Colon (tissue), 2 donors: ENCODE measurements at regions not wholly inside any gene's neighbourhood (a gene's known extent, or its start where the extent isn't known, plus 50 kb on each side); places are given as distances from the start of the nearest gene placed in this dataset.

Experiments used
- FAIRE-seq: peaks from 2 replicates; lab custom pipeline; 2012; peaks lifted over from hg19 to GRCh38; lab: Jason Lieb, UNC
- donor health status: control.
- donor health status: control.

DNA sequence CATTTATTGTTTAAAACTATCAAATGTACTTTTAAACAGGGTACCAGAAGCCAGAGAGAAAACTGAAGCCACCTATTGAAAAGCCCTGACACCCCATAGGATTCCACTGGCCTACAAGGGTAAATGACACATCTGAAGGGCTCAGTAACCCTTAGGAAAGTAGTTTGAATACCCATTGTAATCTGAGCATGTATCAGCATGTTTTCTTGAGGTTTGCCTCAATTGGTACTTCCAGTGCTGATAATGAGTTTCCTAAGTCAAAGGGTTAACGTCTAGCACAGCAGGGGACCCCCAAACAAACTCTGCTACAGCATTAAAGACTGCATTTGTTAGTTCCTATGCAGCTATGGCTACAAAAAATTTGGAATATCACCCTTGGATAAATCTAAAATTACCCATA lies 657.1 kb downstream of the NR2F1-AS1 start:
- FAIRE-seq: no peak

DNA sequence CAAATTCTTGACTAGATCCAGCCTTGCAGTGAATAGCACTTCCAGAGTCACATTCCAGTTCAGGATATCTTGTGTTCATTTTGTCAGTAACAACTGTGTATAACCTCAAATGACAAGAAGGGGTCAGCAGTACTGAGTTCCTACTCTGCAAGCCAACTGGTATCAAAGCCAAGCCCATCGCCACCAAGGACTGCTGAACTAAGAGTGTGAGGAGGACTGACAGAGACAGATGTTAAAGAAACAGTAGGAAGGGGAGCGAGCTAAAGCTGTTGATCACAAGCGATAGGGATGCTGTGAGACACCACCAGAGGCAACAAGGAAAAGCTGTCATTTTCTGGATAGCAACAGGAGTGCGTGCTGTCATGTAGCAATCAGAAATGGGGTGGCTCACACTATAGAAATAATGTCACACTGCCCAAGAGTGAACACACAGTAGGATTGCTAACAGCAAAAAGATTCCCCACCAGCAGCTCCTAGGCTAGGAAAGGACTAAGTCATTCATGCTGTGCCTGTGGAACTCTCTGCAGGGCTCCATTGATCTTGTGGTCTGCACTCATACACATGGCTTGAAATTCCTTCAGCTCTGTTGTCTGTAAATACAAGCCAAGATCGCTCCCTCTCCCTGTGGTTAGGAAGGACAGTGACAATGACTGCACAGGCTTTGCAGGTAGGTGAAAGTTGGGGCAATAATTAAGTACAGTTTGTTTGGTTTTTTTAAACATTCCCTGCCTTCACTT lies 658.6 kb downstream of the NR2F1-AS1 start:
- no peak for FAIRE-seq

DNA sequence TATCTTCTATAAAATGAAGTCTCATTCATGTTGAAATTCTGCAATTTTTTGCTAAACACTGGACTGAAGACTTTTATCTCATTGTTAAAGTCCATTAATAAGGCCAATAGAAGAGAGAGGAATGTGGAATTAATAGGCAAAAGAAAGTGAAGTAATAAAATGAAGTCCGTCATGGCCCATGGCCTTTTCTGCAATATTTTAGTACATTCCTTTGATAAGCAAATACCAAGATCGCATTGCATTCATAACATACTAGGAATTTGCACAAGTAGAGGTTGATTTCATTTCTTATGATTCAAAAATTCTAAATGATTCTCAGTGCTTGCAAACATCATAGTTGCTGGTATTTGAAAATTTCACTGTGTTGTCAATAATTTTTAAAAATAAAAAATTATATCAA lies 664.0 kb downstream of the NR2F1-AS1 start:
- FAIRE-seq: no peak

DNA sequence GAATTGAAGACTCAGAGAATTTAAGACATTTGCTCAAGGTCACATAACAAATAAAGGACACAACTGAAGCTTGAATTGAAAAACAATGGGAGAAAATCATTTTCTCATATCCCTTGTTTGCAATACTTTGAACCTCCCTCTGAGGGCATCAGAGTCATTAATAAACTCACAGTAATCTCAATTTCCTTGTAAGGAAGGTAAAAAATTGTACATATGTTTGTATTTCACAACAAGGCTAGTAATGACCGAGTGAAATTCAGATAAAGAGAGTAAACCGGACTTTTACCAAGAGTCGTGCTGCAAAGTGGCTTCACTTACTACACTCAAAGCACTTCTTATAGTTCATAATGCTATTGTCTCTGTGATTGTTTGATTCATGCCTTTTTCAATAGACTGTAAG lies 665.0 kb downstream of the NR2F1-AS1 start:
- no peak for FAIRE-seq

DNA sequence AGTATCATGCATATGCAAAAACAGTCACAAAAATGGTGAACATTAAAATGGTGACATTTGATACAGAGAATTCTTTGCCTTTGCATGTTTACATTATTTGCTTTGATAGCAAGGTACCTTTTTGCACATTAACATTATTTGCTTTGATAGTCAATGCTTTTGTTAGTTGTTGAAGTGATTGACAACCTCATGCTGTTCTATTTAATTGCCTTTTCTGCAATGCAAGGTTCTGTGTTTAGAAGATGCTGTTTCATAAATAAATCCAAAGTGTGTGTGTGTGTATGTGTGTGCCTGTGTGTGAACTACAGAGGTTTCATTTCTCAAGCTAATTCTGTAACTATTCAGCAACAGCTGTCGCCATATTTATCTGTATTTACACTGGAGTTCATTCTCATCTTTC lies 668.7 kb downstream of the NR2F1-AS1 start:
- no peak for FAIRE-seq

DNA sequence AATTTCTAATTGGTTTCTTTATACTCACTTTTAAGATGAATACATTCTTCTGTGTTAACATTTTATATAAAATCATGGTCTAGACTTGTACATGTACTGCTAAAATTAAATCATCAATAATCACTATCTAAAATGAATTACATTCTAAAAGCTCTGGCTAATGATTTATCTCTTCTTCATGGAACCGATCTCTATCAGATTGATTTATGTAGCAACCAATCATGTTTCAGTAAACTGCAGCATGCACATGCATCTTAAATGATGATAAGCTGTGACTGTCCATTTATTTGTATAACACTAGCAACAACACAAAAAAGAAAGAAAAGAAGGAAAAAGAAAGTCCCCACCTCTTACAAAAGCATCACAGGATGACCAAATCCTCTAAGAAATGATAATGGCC lies 669.2 kb downstream of the NR2F1-AS1 start:
- no peak for FAIRE-seq

DNA sequence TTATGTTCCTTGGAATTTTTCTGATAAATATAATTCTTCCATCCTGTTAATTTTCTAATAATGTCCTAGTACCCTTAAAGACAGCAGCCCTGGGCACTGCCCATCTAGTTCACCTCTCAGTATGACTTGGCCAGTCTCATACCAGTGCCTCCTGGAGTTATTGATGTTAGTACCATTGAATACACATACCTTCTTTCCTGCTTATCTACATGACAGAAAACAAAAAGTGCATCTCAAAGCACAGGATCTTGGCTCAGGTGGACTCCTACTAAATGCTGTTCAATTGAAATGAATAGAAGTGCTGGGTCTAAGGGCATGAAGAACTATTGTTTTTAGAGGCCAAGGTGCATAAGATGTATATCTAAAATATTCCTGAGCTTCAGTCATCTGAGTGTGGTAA lies 669.7 kb downstream of the NR2F1-AS1 start:
- FAIRE-seq: no peak

DNA sequence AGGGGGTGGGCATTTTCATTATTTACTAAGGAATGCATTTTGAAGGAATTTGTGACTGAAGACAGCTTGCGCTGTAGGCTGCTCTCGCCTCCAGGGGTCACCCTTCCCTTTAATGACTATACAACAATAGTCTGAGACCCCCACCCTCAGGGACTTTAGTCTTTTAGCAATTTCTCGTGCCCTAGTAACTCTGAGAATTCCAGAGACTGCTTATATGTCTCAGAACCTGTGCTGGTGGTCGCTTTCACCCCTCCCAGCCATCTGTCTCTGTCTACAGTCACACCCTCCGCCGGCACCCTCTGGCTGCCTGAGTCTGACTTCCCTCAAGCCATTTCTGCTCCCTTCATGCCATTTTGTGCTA lies 671.4 kb downstream of the NR2F1-AS1 start:
- no peak for FAIRE-seq

DNA sequence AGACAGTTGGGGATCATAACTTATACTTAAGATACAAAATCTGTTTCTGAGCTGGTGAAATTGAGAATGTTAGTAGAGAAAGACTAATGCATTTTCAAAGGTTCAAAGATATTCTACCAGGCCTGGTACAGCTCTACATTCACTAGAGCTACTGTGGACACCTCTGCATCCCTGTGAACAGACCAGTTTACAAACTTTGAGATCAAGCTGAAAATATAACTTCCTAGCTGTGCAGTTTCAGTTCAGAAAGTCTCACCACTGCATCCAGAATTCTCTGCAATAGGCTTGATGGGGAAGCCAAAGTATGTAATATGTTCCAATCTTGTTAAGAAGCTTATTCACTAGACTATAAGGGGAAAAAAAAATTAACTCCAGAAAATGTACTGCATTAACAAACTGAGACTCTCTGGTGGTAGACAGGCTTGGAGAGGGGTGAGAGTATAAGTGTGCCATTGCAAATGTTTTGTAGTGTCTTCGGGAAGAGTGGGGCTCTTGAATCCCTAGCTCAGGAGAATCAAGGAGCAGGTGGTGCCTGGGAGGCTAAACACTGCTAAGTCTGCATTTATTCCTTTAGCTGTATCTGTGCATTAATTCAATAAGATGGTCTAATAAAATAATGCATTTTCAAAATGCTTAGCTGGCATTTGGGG lies 671.9 kb downstream of the NR2F1-AS1 start:
- FAIRE-seq: no peak

DNA sequence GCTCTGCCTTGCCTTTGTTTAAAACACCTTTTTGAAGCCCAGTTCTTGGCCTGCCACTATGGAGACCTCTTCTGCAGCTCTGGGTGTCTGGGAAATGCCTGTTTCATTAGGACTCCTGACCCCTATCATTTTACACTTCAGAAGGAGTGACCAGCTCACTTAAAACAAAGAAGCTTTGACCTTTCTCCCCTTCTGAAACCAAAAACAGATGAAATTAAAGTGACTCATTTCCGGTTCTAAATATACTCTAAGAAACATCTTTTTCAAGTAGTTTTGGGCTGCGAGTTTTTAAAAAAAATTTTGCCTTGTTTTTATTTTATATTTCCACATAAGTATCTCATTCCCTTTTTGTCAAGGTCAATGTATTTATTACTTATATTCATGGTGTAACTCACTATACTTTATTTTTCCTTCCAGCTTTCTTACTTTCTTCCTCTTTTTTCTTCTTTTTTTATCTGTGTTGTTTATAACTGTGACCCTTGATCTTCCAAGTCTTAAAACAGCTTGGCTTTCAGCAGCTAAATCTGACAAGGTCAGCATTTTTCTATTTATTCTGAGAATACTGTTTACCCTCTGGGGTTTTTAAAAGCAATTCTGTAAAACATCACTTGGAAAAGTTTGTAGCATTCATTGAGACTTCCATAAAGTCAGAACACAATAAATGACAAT lies 672.9 kb downstream of the NR2F1-AS1 start:
- FAIRE-seq: no peak

DNA sequence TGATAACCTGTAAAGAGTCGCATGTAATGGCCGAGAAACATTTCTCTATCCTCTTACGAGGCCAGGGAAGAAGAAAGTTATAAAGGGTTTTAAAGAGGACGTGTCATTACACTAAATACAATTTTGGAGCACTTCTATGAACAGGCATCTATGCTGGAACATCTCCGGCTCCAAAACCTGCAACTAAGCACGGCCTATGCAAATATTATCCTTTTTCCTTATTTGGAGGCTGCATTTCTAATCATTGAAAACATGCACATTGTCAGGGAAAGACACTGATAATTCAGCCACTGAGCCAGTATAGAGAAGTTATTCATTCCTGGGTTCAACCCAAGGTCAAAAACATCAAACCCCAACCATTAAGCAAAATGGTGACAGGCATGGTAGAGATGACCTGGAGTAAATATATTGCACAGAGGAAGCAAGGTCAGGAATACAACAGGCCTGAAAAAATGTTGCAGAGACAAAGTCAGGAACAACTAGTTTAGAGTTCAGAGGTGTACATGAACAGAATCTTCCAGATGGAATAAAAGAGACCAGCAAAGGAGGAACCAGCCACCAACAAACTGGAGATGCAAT lies 674.1 kb downstream of the NR2F1-AS1 start:
- FAIRE-seq: no peak

DNA sequence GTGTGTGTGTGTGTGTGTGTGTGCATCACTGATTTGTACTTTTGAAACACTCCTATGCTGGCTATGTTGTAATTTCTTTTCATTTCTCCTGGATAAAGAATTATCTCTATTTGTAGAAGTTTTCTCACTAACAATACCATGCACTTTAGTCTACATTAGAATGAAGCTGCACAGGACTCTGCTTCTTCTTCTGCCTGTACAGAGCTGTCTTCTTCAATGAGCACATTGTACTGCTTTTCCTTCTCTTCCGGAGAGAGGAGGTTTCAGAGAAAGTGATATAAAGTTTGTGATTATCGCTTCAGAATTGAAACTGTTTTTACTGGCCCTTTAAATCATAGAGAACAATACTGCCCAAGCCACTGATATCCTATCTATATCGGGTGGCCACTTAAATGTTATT lies 677.0 kb downstream of the NR2F1-AS1 start:
- no peak for FAIRE-seq

DNA sequence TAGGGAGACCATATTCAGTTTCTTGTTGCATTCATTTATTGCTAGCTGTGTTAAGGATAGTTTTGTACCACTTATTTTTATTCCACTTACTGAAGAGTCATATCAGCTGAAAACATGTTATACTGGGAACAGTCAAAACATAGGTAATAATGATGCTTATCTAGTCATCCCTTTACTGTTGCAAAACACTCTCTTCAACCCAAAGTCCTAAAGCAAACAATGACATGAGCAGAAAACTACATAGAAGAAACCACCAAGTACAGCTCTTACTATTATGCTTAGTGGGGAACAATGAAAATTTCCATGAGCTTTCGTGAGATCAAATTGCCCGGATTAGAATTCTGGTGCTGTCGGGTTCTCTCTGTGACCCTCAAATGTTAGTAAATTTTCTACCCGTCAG lies 681.4 kb downstream of the NR2F1-AS1 start:
- no peak for FAIRE-seq

DNA sequence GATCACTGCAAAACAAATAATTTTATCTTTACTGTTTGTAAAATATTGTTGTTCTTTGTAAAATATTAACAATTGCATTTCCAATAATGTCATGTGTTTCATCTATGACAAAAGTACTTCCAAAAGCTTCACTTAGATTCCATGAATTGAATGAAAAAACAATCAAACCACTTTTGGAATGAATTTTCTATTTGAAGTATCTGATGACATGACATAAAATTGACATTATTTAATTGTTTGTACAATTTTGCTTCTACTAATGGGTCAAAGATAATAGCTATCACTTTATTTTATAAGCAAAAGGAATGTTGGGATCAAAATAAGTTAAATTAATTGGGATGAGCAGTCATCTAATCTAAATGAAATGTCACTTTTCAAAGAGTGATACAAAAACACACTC lies 684.3 kb downstream of the NR2F1-AS1 start:
- no peak for FAIRE-seq

DNA sequence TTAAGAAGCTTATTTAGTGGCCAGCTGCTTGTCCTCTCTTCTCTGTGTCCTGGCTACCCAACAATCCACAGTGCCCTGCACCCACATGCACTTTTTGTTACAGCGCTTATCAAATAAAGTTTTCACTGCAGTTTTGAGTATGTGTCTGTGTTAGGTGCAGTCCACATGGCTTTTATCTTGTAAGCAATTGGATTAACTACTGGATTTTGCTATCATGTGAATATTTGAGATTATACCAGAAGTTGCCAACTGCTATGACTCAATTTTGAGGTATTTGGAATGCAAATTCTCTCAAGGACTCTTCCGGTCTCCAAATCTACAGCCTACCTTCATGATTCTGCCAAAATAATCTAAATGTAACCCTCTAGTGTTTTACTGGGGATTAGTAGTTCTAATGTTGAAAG lies 690.2 kb downstream of the NR2F1-AS1 start:
- FAIRE-seq: no peak

DNA sequence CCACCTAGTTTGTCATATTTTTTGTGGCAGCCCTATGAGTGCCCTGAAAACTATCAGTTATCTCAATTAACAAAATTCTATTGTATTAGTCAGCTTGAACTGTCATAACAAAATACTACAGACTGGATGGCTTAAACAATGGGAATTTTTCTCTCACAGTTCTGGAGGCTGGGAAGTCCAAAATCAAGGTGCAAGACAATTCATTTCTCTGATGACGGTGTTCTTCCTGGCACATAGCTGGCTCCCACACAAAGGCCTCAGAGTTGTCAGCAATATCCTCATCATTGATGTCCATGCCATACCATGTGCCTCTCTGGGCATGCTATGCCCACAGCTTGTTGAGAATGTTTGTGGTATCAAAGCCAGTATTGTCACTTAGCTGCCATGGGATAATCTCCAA lies 691.9 kb downstream of the NR2F1-AS1 start:
- FAIRE-seq: no peak

DNA sequence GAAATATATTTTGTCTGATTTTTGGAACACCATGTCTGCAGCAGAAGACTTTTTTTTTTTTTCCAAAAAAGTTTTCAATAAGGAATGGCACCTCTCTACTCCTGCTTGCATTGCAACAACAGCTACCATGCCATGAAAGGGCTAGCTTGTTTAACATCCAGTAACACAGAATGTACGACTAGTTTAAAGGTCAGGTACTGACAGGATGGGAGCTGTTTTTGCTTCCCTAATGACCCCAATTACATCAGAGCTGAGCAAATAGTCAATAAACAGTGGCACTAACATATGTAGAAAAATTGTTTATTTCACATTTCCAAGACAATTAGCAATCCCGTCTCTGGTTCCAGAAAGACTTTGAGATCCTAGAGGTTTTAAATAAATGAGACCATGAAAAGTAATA lies 693.8 kb downstream of the NR2F1-AS1 start:
- no peak for FAIRE-seq

DNA sequence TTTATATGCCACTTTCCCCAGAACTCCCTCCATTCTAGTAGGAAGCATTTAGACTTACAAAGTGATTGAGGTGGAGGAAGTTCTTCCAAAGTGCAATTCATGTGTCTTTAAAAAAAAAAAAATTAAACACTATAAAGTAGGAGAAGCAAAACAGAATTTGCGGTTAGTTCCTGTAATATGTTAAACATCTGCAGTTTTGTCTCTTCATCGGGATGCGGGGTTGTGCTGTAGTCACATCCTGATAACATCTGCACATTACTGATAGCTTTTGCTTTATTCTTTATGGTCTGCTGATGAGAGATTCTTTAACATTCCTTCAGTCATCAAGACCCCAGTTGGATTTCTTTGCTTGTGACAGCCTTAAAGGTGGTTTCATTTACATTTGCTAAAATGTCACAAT lies 694.3 kb downstream of the NR2F1-AS1 start:
- FAIRE-seq: no peak

DNA sequence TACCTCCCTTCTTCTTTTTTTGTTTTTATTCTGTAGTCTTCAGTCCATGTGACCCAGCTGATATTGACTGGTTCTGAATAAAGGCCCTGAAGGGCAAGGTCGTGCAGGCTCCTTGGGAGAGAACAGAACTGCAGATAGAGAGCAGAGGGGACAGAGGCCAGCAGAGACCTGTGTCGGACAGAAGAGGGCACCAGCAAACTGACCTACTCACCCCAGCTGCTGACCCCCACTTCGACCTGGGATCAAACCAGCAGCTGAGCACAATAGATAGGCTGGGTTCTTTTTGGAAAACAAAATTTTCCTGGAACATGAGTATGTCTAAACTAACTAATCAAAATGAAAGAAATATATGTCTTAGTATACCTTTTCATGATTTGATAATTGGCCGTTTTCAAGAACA lies 695.1 kb downstream of the NR2F1-AS1 start:
- FAIRE-seq: no peak

DNA sequence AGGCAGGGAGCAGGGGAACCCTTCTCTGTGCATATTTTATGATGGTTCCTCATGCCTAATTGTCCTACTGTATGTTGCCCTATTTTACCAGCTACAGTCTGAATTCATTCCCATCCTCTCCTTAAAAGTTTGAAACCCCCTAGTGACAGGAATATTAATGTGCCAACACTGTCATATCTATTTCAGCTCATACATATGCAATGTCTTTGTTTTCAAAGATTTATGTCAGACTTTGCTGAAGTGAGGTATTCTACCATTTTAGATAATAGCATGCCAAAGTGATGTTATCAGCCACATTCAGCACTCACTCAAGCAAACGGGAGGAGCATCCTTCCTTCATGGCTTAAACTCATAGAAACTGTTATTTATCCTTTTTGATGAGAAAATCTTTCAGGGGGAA lies 696.5 kb downstream of the NR2F1-AS1 start:
- FAIRE-seq: no peak

DNA sequence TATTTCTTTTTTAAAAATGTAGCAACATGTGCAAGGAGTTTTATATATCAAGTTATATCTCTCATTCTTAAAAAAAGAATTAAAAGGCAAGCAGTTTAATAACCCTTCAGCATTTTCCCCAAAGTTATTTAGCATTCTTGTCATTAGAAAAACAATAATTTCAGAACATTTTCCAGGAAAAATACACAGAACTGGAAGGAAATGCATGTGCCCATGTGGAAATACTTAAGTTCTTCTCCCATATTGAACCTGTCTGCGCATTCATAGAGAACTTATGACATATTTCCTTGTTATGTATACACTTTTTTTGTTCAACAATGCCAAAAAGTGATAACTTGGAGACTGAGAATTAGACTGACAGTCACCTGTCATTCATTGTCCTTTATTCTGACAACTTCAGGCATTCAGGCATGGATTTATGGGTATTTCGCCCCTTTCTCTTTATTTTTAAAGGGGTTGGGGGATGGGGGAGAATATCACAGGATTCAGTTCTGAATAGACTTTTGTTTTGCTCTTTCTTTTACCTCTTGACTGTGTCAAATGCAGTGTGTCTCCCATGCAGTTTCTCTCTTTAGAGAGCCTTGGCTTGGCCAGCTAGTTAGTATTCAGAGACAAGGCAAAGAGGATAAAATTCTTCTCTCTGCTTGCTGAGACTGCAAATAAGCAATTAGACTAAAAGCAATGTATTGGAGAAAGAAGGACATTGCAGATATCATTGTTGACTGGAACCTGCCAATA lies 701.0 kb downstream of the NR2F1-AS1 start:
- FAIRE-seq: no peak

DNA sequence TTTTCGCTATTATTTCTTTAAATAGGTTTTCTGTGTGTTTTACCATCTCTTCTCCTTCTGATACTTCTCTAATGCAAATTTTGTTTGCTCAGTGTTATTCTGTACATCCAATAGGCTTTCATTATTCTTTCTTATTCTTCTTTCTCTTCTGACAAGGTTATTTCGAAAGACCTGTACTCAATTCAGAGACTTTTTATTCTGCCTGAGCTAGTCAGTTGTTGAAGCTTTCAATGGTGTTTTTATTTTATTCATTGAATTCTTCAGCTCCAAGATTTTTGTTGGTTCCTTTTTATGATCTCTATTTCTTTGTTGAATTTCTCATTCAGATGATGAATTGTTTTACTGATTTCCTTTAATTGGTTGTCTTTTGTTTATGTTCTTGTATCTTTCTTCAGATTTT lies 706.2 kb downstream of the NR2F1-AS1 start:
- no peak for FAIRE-seq

DNA sequence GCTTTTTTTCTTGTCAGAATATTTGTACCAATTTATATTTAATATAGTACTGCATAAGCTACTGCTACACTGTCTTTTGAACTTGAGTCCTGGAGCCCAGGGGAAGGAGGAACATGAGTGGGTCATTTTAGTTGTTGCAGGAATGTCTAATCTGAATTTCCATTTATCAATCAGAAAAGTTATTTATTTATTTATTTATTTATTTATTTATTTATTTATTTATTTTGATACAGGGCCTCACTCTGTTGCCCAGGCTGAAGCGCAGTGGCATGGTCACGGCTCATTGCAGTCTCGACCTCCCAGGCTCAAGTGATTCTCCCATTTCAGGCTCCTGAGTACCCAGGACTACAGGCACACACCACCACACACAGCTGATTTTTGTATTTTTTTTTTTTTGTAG lies 712.6 kb downstream of the NR2F1-AS1 start:
- FAIRE-seq: no peak
